WTC11 (cell line): ENCODE measurements at regions not wholly inside any gene's neighbourhood (a gene's known extent, or its start where the extent isn't known, plus 50 kb on each side); places are given as distances from the start of the nearest gene placed in this dataset.

Experiments used
- ATAC-seq: fragments of 200-7000 bp; cut with Tn5 transposase; 2 replicates; pipeline ENCODE4 v1.10.0; 2021; ENCODE audit warnings: mild to moderate bottlenecking, moderate library complexity
- CTCF ChIA-PET: fragments of 300-600 bp; sonication (Branson Sonifier 250); formaldehyde crosslinking; loops from one replicate; lab custom pipeline; 2021; ENCODE audit warnings: antibody characterized with exemption; lab: Charles Lee
- POLR2A ChIA-PET: fragments of 350-600 bp; sonication (Branson Sonifier 250); formaldehyde crosslinking; loops from one replicate; lab custom pipeline; 2021; ENCODE audit warnings: antibody characterized with exemption; lab: Charles Lee
- DNase-seq: peaks from one replicate; pipeline ENCODE4 v3.0.0; 2021; ENCODE audit warnings: low spot score
- H3K27ac Mint-ChIP-seq: 2 replicates; pipeline ENCODE4 v1.8.0; 2021; ENCODE audit warnings: mixed read lengths
- H3K27me3 Mint-ChIP-seq: 2 replicates; pipeline ENCODE4 v1.8.0; 2021; ENCODE audit warnings: low read depth, mild to moderate bottlenecking, moderate library complexity, mixed read lengths
- H3K36me3 Mint-ChIP-seq: 2 replicates; pipeline ENCODE4 v1.8.0; 2021; ENCODE audit warnings: mixed read lengths
- H3K4me1 Mint-ChIP-seq: 2 replicates; pipeline ENCODE4 v1.8.0; 2022; ENCODE audit warnings: mixed read lengths
- H3K4me3 Mint-ChIP-seq: 2 replicates; pipeline ENCODE4 v1.8.0; 2021; ENCODE audit warnings: mild to moderate bottlenecking, moderate library complexity, mixed read lengths
- H3K9me3 Mint-ChIP-seq: 2 replicates; pipeline ENCODE4 v1.8.0; 2021; ENCODE audit warnings: mixed read lengths
- AFF4 ChIP-seq: sonication (generic); formaldehyde crosslinking; IDR thresholded peaks from 2 replicates; pipeline ENCODE4 v1.8.1; 2023; ENCODE audit warnings: mild to moderate bottlenecking, missing genetic modification reagents, borderline replicate concordance
- ATF3 ChIP-seq: sonication (generic); formaldehyde crosslinking; conservative IDR thresholded peaks from 2 replicates; pipeline ENCODE4 v1.8.1; 2022; ENCODE audit warnings: mild to moderate bottlenecking, missing genetic modification reagents
- ERG ChIP-seq: fragments of 250-450 bp; sonication (Bioruptor Pico); IDR thresholded peaks from 2 replicates; pipeline ENCODE4 v1.8.0; 2021; ENCODE audit warnings: mild to moderate bottlenecking
- FOXP4 ChIP-seq: sonication (generic); formaldehyde crosslinking; IDR thresholded peaks from 2 replicates; pipeline ENCODE4 v1.8.0; 2022; ENCODE audit warnings: mild to moderate bottlenecking, missing genetic modification reagents
- GABPB1 ChIP-seq: sonication (generic); formaldehyde crosslinking; IDR thresholded peaks from 2 replicates; pipeline ENCODE4 v1.8.1; 2023; ENCODE audit warnings: mild to moderate bottlenecking, missing genetic modification reagents
- HMGA2 ChIP-seq: fragments of 250-450 bp; sonication (Bioruptor Pico); IDR thresholded peaks from 2 replicates; pipeline ENCODE4 v1.4.0; 2021; ENCODE audit warnings: mild to moderate bottlenecking, moderate library complexity
- MLX ChIP-seq: sonication (generic); formaldehyde crosslinking; IDR thresholded peaks from 2 replicates; pipeline ENCODE4 v1.8.1; 2023; ENCODE audit warnings: mild to moderate bottlenecking, missing genetic modification reagents, moderate library complexity
- NFATC4 ChIP-seq: fragments of 250-450 bp; sonication (Bioruptor Pico); IDR thresholded peaks from 2 replicates; pipeline ENCODE4 v1.9.0; 2021; ENCODE audit warnings: mild to moderate bottlenecking
- NFE2L1 ChIP-seq: sonication (generic); formaldehyde crosslinking; IDR thresholded peaks from 2 replicates; pipeline ENCODE4 v1.8.1; 2023; ENCODE audit warnings: missing genetic modification reagents
- NR3C1 ChIP-seq: sonication (generic); formaldehyde crosslinking; conservative IDR thresholded peaks from 2 replicates; pipeline ENCODE4 v1.8.1; 2023; ENCODE audit warnings: low read depth, mild to moderate bottlenecking, missing genetic modification reagents
- SOX15 ChIP-seq: fragments of 250-450 bp; sonication (Bioruptor Pico); IDR thresholded peaks from 2 replicates; pipeline ENCODE4 v1.9.0; 2021; ENCODE audit warnings: mild to moderate bottlenecking
- SP1 ChIP-seq: sonication (generic); formaldehyde crosslinking; conservative IDR thresholded peaks from 2 replicates; pipeline ENCODE4 v1.8.1; 2022; ENCODE audit warnings: missing genetic modification reagents
- TCF7 ChIP-seq: sonication (generic); formaldehyde crosslinking; IDR thresholded peaks from 2 replicates; pipeline ENCODE4 v1.8.0; 2022; ENCODE audit warnings: mild to moderate bottlenecking, low read depth, missing genetic modification reagents, moderate library complexity
- USF2 ChIP-seq: sonication (generic); formaldehyde crosslinking; IDR thresholded peaks from 2 replicates; pipeline ENCODE4 v1.8.1; 2023; ENCODE audit warnings: mild to moderate bottlenecking, missing genetic modification reagents, moderate library complexity
- ZNF263 ChIP-seq: sonication (generic); formaldehyde crosslinking; IDR thresholded peaks from 2 replicates; pipeline ENCODE4 v1.8.1; 2022; ENCODE audit warnings: low read depth, mild to moderate bottlenecking, moderate library complexity, missing genetic modification reagents
- ZNF281 ChIP-seq: sonication (generic); formaldehyde crosslinking; IDR thresholded peaks from 2 replicates; pipeline ENCODE4 v1.8.0; 2023; ENCODE audit warnings: mild to moderate bottlenecking, missing genetic modification reagents
- ZNF416 ChIP-seq: fragments of 250-450 bp; sonication (Bioruptor Pico); IDR thresholded peaks from 2 replicates; pipeline ENCODE4 v1.9.0; 2021; ENCODE audit warnings: mild to moderate bottlenecking, inconsistent platforms
- ZNF671 ChIP-seq: fragments of 250-450 bp; sonication (Bioruptor Pico); IDR thresholded peaks from 2 replicates; pipeline ENCODE4 v1.8.0; 2021; ENCODE audit warnings: mild to moderate bottlenecking

- no peak for TF ChIP-seq FOXP4 (CRISPR knock-in tag)
- TF ChIP-seq ZNF671 (CRISPR knock-in tag): no peak
- TF ChIP-seq ATF3 (CRISPR knock-in tag): no peak
- TF ChIP-seq USF2: no peak
- no peak for TF ChIP-seq ZNF281 (CRISPR knock-in tag)
- no peak for TF ChIP-seq ZNF263 (CRISPR knock-in tag)
- no peak for TF ChIP-seq ZNF416 (CRISPR knock-in tag)
These were observed 121.6 kb upstream of the TBX20 start (continued) for GRCh38 chr7:35375516-35375915.

GRCh38 chr7:35374858-35375257, 121.0 kb upstream of the TBX20 start:
- TF ChIP-seq HMGA2 (CRISPR knock-in tag) (no peak), MLX (CRISPR knock-in tag) (no peak), USF2 (no peak), ERG (CRISPR knock-in tag) (no peak), SP1 (CRISPR knock-in tag) (no peak), GABPB1 (CRISPR knock-in tag) (no peak), SOX15 (CRISPR knock-in tag) (no peak), NFATC4 (CRISPR knock-in tag) (no peak), TCF7 (CRISPR knock-in tag) (no peak), NFE2L1 (no peak), AFF4 (CRISPR knock-in tag) (no peak), NR3C1 (CRISPR knock-in tag) (no peak)
- Mint-ChIP-seq H3K4me1 (0 out of 2 replicates have a peak, but pooled peaks cover 2% of the 10 kb centered on the region), H3K4me3 (no peak overlapping the region), H3K27me3 (peaks cover 11% of the 10 kb centered on the region), H3K27ac (no peak overlapping the region), H3K9me3 (peaks cover 28% of the 10 kb centered on the region), H3K36me3 (no peaks in the 10 kb centered on the region; the same call in 1 of the 2 replicates)
- ChIA-PET CTCF (interaction anchor here (1.0 kb wide), 2 partner anchors 50 to 145 kb away, joined by 4 read pairs; no protein-coding TSS in a partner anchor), POLR2A (no interaction called here)
- no peak for DNase-seq
- no peak for ATAC-seq
